Gastrocnemius medialis (tissue), 4 donors: ENCODE measurements at regions not wholly inside any gene's neighbourhood (a gene's known extent, or its start where the extent isn't known, plus 50 kb on each side); places are given as distances from the start of the nearest gene placed in this dataset.

Source experiments
- ATAC-seq, 2 donors: fragments of 150-250 bp; one replicate each; pipeline ENCODE4 v1.9.1; 2016
- DNase-seq, 2 donors: peaks; one replicate each; pipeline ENCODE4 v3.0.0-alpha.2; 2019
- H3K27ac ChIP-seq, 4 donors: fragments of 200-600 bp; sonication (generic); 1 replicate in 1 of 4; 2 replicates in 3 of 4; pipeline ENCODE4 v1.5.1; 2016 to 2018; ENCODE audit warnings: mild to moderate bottlenecking in 2 of 4, moderate library complexity in 1 of 4
- H3K27me3 ChIP-seq, 3 donors: fragments of 200-600 bp; sonication (generic) in 2 of 3; 1 replicate in 1 of 3; 2 replicates in 2 of 3; pipeline versions ENCODE4 v1.5.1 to v1.6.0; 2016 to 2019; ENCODE audit warnings: mild to moderate bottlenecking in 1 of 3, moderate library complexity in 1 of 3
- H3K36me3 ChIP-seq, 2 donors: fragments of 200-600 bp; sonication (generic) in 1 of 2; one replicate each; pipeline ENCODE4 v1.5.1; 2017 to 2018
- H3K4me1 ChIP-seq, 2 donors: fragments of 200-600 bp; sonication (generic) in 1 of 2; one replicate each; pipeline ENCODE4 v1.5.1; 2016 to 2017; ENCODE audit warnings: mild to moderate bottlenecking in 2 of 2
- H3K4me3 ChIP-seq, 4 donors: fragments of 200-600 bp; sonication (generic) in 3 of 4; 1 replicate in 1 of 4; 2 replicates in 3 of 4; pipeline ENCODE4 v1.5.1; 2016 to 2019; ENCODE audit warnings: mild to moderate bottlenecking in 2 of 4
- H3K9me3 ChIP-seq, 3 donors: fragments of 200-600 bp; sonication (generic) in 2 of 3; 1 replicate in 1 of 3; 2 replicates in 2 of 3; pipeline ENCODE4 v1.5.1; 2016 to 2019
- POLR2A ChIP-seq, 2 donors: fragments of 450-650 bp; IDR thresholded peaks; one replicate each; pipeline ENCODE4 v1.6.1; 2017; ENCODE audit warnings: antibody characterized with exemption in 2 of 2, mild to moderate bottlenecking in 2 of 2, moderate library complexity in 2 of 2
- in situ Hi-C, 4 donors: fragments of 200-750 bp; cut with MboI; loops; one replicate each; pipeline versions ENCODE4 v1.15.0 to v1.8.0; 2017; ENCODE audit warnings: low sequenced_read_pairs in 4 of 4
- intact Hi-C: fragments of 100-400 bp; cut with DNase I; formaldehyde crosslinking; loops from one replicate; pipeline ENCODE4 v1.15.1; 2023; ENCODE audit warnings: low total_unique reads
- TF ChIP-seq, protein P1 (sequence below), 5 experiments: fragments of 450-650 bp in 3 of 5; fragments of 200-600 bp in 2 of 5; sonication (generic) in 2 of 5; IDR thresholded peaks in 4 of 5; conservative IDR thresholded peaks in 1 of 5; 1 replicate in 4 of 5; 2 replicates in 1 of 5; pipeline ENCODE4 v1.5.1; 2016 to 2019; ENCODE audit warnings: antibody characterized with exemption in 5 of 5, mild to moderate bottlenecking in 3 of 5, moderate library complexity in 3 of 5

DNA sequence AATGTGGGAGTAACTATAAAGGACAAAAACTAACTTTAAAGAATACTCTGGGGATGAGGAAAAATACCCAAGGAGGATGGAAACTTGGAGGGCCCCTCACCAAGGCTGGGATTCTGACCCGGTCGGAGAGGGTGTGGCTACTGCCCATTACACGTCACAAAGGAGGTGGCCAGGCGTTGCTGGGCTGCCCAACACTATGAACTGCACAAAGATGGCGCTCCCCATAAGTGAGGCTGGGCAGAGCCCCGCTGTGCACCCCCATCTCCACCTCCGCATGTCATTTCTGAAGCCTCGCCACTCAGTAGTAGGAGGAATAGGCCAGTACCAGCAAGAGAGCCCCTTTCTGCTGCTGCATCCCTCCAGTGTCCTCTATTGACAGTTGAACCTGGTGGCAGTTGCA, 290.1 kb upstream of the ZNF32 start:
- Histone ChIP-seq H3K4me3 (no peak overlapping the region), H3K4me1 (peaks cover 0 to 4% of the 10 kb centered on the region in 2 donors), H3K27me3 (no peaks in the 10 kb centered on the region), H3K27ac (no peak overlapping the region), H3K9me3 (no peaks in the 10 kb centered on the region), H3K36me3 (no peaks in the 10 kb centered on the region)
- no peak for ATAC-seq
- DNase-seq = no peak
- no peak for TF ChIP-seq POLR2A (IDR thresholded peaks at IDR 0.05)
- TF ChIP-seq, protein P1, sequence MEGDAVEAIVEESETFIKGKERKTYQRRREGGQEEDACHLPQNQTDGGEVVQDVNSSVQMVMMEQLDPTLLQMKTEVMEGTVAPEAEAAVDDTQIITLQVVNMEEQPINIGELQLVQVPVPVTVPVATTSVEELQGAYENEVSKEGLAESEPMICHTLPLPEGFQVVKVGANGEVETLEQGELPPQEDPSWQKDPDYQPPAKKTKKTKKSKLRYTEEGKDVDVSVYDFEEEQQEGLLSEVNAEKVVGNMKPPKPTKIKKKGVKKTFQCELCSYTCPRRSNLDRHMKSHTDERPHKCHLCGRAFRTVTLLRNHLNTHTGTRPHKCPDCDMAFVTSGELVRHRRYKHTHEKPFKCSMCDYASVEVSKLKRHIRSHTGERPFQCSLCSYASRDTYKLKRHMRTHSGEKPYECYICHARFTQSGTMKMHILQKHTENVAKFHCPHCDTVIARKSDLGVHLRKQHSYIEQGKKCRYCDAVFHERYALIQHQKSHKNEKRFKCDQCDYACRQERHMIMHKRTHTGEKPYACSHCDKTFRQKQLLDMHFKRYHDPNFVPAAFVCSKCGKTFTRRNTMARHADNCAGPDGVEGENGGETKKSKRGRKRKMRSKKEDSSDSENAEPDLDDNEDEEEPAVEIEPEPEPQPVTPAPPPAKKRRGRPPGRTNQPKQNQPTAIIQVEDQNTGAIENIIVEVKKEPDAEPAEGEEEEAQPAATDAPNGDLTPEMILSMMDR (IDR thresholded peaks at IDR 0.05 in 4 of 5, conservative IDR thresholded peaks at IDR 0.05 in 1 of 5) = no peak
- intact Hi-C loops = no loop called here
- in situ Hi-C loops = no loop called here

DNA sequence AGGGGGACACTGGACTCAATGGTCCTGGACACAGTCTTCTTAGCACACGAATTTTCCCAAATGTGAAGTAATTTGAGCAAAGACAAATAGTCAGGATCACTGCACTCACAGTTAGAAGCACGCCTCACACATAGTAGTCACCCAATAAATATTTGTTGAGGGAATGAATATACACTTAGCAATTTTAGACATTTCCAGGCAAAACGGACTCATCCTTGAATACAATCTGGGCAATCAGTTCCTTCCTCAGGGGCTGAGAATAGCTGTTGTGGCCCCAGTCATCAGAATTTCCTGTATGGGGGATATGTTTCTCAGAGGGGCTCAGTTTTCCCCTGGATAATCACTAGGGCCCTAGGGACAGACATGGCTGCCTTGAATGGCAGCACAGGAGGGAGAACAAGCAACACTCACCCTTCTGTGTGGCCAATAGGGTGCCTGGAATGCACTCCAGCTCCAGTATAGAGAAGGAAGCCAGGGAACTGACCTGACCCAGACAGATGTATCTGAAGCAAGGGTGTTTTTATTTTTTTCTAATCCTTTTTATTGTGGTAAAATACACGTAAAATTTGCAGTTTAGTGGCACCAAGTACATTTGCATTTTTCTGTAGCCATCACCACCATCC, 282.7 kb upstream of the ZNF32 start:
- ATAC-seq (no peak), DNase-seq (no peak)
- in situ Hi-C loops = no loop called here
- no peak overlapping the region for H3K27ac ChIP-seq
- no peaks in the 10 kb centered on the region for H3K27me3 ChIP-seq
- intact Hi-C loops = no loop called here
- H3K4me1 ChIP-seq = no peaks in the 10 kb centered on the region
- no peaks in the 10 kb centered on the region for H3K36me3 ChIP-seq
- H3K4me3 ChIP-seq = no peak overlapping the region
- TF ChIP-seq, protein P1 (IDR thresholded peaks at IDR 0.05 in 4 of 5, conservative IDR thresholded peaks at IDR 0.05 in 1 of 5) = no peak
- TF ChIP-seq POLR2A (IDR thresholded peaks at IDR 0.05) = no peak
- H3K9me3 ChIP-seq = no peaks in the 10 kb centered on the region

DNA sequence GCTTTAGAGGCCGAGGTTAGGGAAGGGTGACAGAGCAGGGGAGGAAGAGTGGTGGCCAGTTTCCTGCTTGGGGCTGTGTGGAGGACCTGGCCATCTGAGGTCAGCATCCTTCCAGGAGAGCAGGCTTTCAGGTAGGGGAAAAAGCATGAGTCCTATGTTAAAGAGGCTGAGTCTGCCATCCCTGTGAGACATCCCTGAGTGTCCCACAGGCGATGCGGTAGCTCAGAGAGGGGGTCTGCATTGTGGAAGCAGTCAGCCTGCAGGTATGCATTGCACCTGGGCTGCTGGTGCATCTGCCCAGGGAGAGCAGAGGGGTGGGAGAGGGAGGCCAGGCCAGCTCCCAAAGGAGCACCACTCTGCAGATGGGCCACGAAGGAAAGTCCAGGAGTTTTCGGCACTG, 282.1 kb upstream of the ZNF32 start:
- intact Hi-C loops = no loop called here

DNA sequence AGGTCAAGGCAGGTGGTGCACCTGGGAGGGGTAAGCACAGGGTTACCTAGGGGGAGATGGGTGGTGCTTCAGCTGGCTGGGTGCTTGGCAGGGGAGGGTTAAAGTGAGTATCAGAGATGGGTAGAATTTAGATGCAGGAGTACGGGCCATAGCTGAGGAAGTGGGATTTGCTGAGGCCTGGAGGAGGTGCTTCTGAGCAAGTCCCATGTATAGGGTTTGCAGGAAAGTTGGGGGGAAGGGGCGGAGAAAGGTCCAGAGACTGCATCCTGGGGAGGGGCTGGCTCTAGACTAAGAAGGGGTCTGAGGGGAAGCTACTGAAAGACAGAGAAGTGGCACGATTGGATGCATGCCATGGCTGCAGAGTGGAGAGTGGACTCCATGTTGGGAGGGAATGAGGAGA, 281.6 kb upstream of the ZNF32 start:
- Histone ChIP-seq H3K9me3 (no peaks in the 10 kb centered on the region), H3K4me3 (no peak overlapping the region), H3K4me1 (no peaks in the 10 kb centered on the region), H3K27ac (no peak overlapping the region), H3K36me3 (no peaks in the 10 kb centered on the region), H3K27me3 (no peaks in the 10 kb centered on the region)
- ATAC-seq = no peak
- in situ Hi-C loops (no loop called here), intact Hi-C loops (no loop called here)
- DNase-seq = no peak
- TF ChIP-seq, protein P1 (IDR thresholded peaks at IDR 0.05 in 4 of 5, conservative IDR thresholded peaks at IDR 0.05 in 1 of 5) = no peak
- TF ChIP-seq POLR2A (IDR thresholded peaks at IDR 0.05) = no peak

More for the DNA sequence above, 282.1 kb upstream of the ZNF32 start:
- in situ Hi-C loops = no loop called here
- no peaks in the 10 kb centered on the region for H3K9me3 ChIP-seq
- ATAC-seq (no peak), DNase-seq (no peak)
- TF ChIP-seq POLR2A (IDR thresholded peaks at IDR 0.05) = no peak
- TF ChIP-seq, protein P1 (IDR thresholded peaks at IDR 0.05 in 4 of 5, conservative IDR thresholded peaks at IDR 0.05 in 1 of 5) = no peak
- H3K27me3 ChIP-seq = no peaks in the 10 kb centered on the region
- no peaks in the 10 kb centered on the region for H3K36me3 ChIP-seq
- H3K4me3 ChIP-seq = no peak overlapping the region
- H3K4me1 ChIP-seq = no peaks in the 10 kb centered on the region
- no peak overlapping the region for H3K27ac ChIP-seq

DNA sequence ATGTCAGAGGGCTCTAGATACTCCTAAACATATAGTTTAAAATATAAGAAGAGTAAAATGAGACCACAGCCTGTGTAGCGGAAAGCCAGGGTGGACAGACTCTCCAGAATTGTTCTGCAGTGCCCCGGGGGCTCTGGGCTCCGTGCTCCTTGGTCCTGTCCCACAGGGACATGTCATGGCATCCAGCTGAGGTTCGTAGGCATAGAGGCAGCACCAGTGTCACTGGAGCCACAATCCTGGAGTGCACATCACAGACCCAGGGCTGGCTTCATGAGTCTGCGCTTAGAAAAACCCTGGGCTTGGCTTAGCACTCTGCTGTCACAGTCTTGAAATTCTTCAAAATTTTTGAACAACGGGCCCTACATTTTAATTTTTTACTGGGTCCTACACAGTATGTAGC, 280.4 kb upstream of the ZNF32 start:
- TF ChIP-seq POLR2A (IDR thresholded peaks at IDR 0.05) = no peak
- TF ChIP-seq, protein P1 (IDR thresholded peaks at IDR 0.05 in 4 of 5, conservative IDR thresholded peaks at IDR 0.05 in 1 of 5) = no peak
- Histone ChIP-seq H3K4me3 (no peak overlapping the region), H3K9me3 (no peaks in the 10 kb centered on the region), H3K27me3 (no peaks in the 10 kb centered on the region), H3K4me1 (no peaks in the 10 kb centered on the region), H3K27ac (no peak overlapping the region), H3K36me3 (no peaks in the 10 kb centered on the region)
- in situ Hi-C loops = no loop called here
- intact Hi-C loops = no loop called here
- DNase-seq = no peak
- ATAC-seq = no peak
